CD4-positive, alpha-beta T cell (primary cell): ENCODE measurements at regions not wholly inside any gene's neighbourhood (a gene's known extent, or its start where the extent isn't known, plus 50 kb on each side); places are given as distances from the start of the nearest gene placed in this dataset.

Experiments used
- ATAC-seq: fragments of 200-7000 bp; cut with Tn5 transposase; one replicate; pipeline ENCODE4 v1.10.0; 2022; ENCODE audit warnings: mild to moderate bottlenecking; ENCODE audit not compliant: poor library complexity
- CTCF ChIA-PET: fragments of 350-600 bp; sonication (Branson Sonifier 250); formaldehyde crosslinking; loops from one replicate; lab custom pipeline; 2021; ENCODE audit warnings: antibody characterized with exemption, inconsistent platforms; lab: Charles Lee
- POLR2A ChIA-PET: fragments of 350-600 bp; sonication (Branson Sonifier 250); formaldehyde crosslinking; loops from one replicate; lab custom pipeline; 2021; ENCODE audit warnings: antibody characterized with exemption, inconsistent platforms; lab: Charles Lee
- DNase-seq, 14 experiments: peaks; one replicate each; pipeline ENCODE4 v3.0.0-alpha.2; 2013 to 2020; ENCODE audit warnings: mixed read lengths in 2 of 14
- H3K27ac ChIP-seq, 2 donors: one replicate each; pipeline versions ENCODE4 v1.5.1 to v1.7.0; 2013; ENCODE audit warnings: low read length in 2 of 2, low read depth in 1 of 2, mild to moderate bottlenecking in 1 of 2
- H3K27me3 ChIP-seq, 2 experiments: 1 replicate in 1 of 2; 2 replicates in 1 of 2; pipeline versions ENCODE4 v1.6.1 to v1.7.0; 2013; ENCODE audit warnings: low read length in 2 of 2, control low read depth in 1 of 2, mild to moderate bottlenecking in 1 of 2, moderate library complexity in 1 of 2; ENCODE audit not compliant: insufficient read depth in 2 of 2, control insufficient read depth in 1 of 2
- H3K36me3 ChIP-seq: one replicate; pipeline ENCODE4 v1.6.1; 2013; ENCODE audit warnings: low read length, control low read depth; ENCODE audit not compliant: insufficient read depth
- H3K4me1 ChIP-seq: one replicate; pipeline ENCODE4 v1.6.1; 2013; ENCODE audit warnings: low read length, control low read depth; ENCODE audit not compliant: insufficient read depth
- H3K4me3 ChIP-seq: one replicate; pipeline ENCODE4 v1.5.1; 2013; ENCODE audit warnings: mild to moderate bottlenecking, low read length, moderate library complexity
- H3K9me3 ChIP-seq, 2 experiments: 1 replicate in 1 of 2; 2 replicates in 1 of 2; pipeline versions ENCODE4 v1.6.1 to v1.7.0; 2013; ENCODE audit warnings: low read length in 2 of 2, mild to moderate bottlenecking in 2 of 2, control low read depth in 1 of 2, moderate library complexity in 1 of 2; ENCODE audit not compliant: control insufficient read depth in 1 of 2, insufficient read depth in 1 of 2
- H3K27ac Mint-ChIP-seq: one replicate; pipeline ENCODE4 v1.8.0; 2020; ENCODE audit warnings: mixed read lengths
- H3K27me3 Mint-ChIP-seq: one replicate; pipeline ENCODE4 v1.8.0; 2021; ENCODE audit warnings: mixed read lengths
- H3K36me3 Mint-ChIP-seq: one replicate; pipeline ENCODE4 v1.8.0; 2021; ENCODE audit warnings: low read depth, mixed read lengths
- H3K4me1 Mint-ChIP-seq: one replicate; pipeline ENCODE4 v1.8.0; 2021; ENCODE audit warnings: low read depth, mixed read lengths
- H3K4me3 Mint-ChIP-seq: one replicate; pipeline ENCODE4 v1.8.0; 2020; ENCODE audit warnings: mild to moderate bottlenecking, mixed read lengths
- H3K9me3 Mint-ChIP-seq: one replicate; pipeline ENCODE4 v1.8.0; 2020; ENCODE audit warnings: mixed read lengths
- intact Hi-C, 2 experiments: fragments of 100-400 bp; cut with DNase I in 1 of 2; cut with micrococcal nuclease in 1 of 2; formaldehyde crosslinking; loops; one replicate each; pipeline versions ENCODE4 v1.15.1 to v1.9.0; 2023 to 2025; cut with DNase I, micrococcal nuclease
- TF ChIP-seq, protein P1 (sequence below): fragments of 200-600 bp; IDR thresholded peaks from one replicate; pipeline ENCODE4 v1.8.0; 2022; ENCODE audit warnings: antibody characterized with exemption, mild to moderate bottlenecking

DNA sequence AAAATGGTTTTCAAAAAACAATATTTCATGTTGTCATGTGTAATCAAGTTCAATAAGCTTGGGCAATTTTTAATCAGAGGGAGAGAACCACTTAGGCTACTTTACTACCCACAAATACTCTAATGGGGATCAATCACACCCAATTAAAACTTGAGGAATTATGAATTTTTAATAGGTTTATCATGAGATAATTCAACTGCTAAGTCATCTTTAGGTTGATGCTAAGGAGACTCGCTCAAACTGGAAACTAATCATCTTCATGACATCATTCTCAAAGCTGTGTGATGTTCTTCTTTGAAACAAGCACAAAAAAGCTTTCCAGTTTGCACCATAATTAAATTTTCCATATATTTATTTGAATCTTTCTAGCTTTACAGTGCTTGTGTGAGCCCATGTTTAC is 867.5 kb downstream of the MAT2B start:
- Histone ChIP-seq H3K27ac (no peak overlapping the region), H3K4me1 (no peaks in the 10 kb centered on the region), H3K36me3 (no peaks in the 10 kb centered on the region), H3K9me3 (no peaks in the 10 kb centered on the region), H3K4me3 (no peak overlapping the region), H3K27me3 (no peaks in the 10 kb centered on the region)
- Mint-ChIP-seq H3K27ac (no peak overlapping the region), H3K9me3 (no peaks in the 10 kb centered on the region), H3K36me3 (no peaks in the 10 kb centered on the region), H3K27me3 (no peaks in the 10 kb centered on the region), H3K4me1 (no peaks in the 10 kb centered on the region), H3K4me3 (no peak overlapping the region)
- no peak for DNase-seq
- ChIA-PET POLR2A (no interaction called here), CTCF (no interaction called here)
- TF ChIP-seq, protein P1, sequence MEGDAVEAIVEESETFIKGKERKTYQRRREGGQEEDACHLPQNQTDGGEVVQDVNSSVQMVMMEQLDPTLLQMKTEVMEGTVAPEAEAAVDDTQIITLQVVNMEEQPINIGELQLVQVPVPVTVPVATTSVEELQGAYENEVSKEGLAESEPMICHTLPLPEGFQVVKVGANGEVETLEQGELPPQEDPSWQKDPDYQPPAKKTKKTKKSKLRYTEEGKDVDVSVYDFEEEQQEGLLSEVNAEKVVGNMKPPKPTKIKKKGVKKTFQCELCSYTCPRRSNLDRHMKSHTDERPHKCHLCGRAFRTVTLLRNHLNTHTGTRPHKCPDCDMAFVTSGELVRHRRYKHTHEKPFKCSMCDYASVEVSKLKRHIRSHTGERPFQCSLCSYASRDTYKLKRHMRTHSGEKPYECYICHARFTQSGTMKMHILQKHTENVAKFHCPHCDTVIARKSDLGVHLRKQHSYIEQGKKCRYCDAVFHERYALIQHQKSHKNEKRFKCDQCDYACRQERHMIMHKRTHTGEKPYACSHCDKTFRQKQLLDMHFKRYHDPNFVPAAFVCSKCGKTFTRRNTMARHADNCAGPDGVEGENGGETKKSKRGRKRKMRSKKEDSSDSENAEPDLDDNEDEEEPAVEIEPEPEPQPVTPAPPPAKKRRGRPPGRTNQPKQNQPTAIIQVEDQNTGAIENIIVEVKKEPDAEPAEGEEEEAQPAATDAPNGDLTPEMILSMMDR: no peak
- no peak for ATAC-seq
- intact Hi-C loops: no loop called here

DNA sequence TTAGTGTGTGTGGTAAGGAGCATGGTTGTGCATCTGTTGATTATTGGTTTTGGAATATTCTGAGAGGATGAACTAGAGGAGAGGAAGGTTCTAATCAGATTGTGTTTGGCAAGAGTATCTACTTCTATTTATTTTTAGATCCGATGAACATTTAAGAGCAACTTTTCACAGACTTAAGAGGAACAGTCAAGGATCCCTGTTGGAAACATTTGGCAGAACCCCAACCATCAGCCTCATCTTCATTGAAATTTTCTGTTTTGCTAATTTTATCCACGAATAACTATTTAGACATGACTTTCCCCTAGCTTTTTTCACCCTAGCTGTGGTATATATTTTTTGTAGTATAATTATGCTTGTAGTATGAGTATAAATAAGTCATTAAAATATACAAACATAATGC is 868.5 kb downstream of the MAT2B start:
- H3K27me3 Mint-ChIP-seq: no peaks in the 10 kb centered on the region
- no peaks in the 10 kb centered on the region for H3K9me3 ChIP-seq
- H3K9me3 Mint-ChIP-seq: peaks cover 3% of the 10 kb centered on the region
- no peak for ATAC-seq
- no peak overlapping the region for H3K27ac ChIP-seq
- ChIA-PET CTCF (no interaction called here), POLR2A (no interaction called here)
- no peaks in the 10 kb centered on the region for H3K27me3 ChIP-seq
- no peaks in the 10 kb centered on the region for H3K4me1 Mint-ChIP-seq
- TF ChIP-seq, protein P1: no peak
- no peak overlapping the region for H3K4me3 Mint-ChIP-seq
- H3K36me3 Mint-ChIP-seq: no peaks in the 10 kb centered on the region
- H3K4me1 ChIP-seq: no peaks in the 10 kb centered on the region
- H3K36me3 ChIP-seq: no peaks in the 10 kb centered on the region
- H3K4me3 ChIP-seq: no peak overlapping the region
- no peak overlapping the region for H3K27ac Mint-ChIP-seq
- DNase-seq: no peak
- intact Hi-C loops: no loop called here

DNA sequence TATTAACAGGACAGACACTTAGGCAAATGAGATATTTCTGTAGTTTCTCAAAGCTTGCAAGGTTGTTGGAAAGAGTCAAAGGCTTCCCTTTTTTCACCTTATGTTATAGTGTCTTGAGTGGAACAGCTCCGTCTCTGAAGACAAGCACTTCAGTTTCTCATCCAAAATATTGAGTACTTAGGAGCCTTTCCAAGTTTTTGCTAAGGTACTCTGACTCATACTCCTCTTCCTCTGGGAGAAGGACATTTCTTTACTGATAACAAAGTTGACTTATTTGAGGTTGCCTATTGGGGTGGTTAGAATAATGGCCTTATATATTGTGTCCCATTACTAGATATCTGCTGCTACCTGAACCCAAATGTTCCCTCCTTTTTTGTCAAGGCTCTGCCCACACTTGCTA is 869.6 kb downstream of the MAT2B start:
- no peak for DNase-seq
- TF ChIP-seq, protein P1: no peak
- ChIA-PET POLR2A (no interaction called here), CTCF (no interaction called here)
- Histone ChIP-seq H3K36me3 (no peaks in the 10 kb centered on the region), H3K27ac (no peak overlapping the region), H3K9me3 (no peaks in the 10 kb centered on the region), H3K4me3 (no peak overlapping the region), H3K27me3 (no peaks in the 10 kb centered on the region), H3K4me1 (no peaks in the 10 kb centered on the region)
- H3K4me3 Mint-ChIP-seq: no peak overlapping the region
- no peak overlapping the region for H3K27ac Mint-ChIP-seq
- peaks cover 3% of the 10 kb centered on the region for H3K9me3 Mint-ChIP-seq
- no peaks in the 10 kb centered on the region for H3K36me3 Mint-ChIP-seq
- H3K4me1 Mint-ChIP-seq: no peaks in the 10 kb centered on the region
- no peaks in the 10 kb centered on the region for H3K27me3 Mint-ChIP-seq
- no peak for ATAC-seq
- intact Hi-C loops: no loop called here
